ENCODE measurements at regions not wholly inside any gene's neighbourhood (a gene's known extent, or its start where the extent isn't known, plus 50 kb on each side); places are given as distances from the start of the nearest gene placed in this dataset.

DNA sequence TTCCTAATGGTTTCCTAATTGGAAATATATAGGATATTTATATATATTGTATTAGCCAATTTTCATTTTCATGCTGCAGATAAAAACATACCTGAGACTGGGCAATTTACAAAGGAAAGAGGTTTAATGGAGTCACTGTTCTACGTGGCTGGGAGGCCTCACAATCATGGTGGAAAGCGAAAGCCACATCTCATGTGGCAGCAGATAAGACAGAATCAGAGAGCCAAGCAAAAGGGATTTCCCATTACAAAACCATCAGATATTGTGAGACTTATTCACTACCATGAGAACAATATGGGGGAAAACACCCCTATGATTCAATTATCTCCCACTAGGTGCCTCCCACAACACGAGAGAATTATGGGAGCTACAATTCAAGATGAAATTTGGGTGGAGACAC lies 242.5 kb upstream of the NETO1 start:
- TF ChIP-seq, protein P1, sequence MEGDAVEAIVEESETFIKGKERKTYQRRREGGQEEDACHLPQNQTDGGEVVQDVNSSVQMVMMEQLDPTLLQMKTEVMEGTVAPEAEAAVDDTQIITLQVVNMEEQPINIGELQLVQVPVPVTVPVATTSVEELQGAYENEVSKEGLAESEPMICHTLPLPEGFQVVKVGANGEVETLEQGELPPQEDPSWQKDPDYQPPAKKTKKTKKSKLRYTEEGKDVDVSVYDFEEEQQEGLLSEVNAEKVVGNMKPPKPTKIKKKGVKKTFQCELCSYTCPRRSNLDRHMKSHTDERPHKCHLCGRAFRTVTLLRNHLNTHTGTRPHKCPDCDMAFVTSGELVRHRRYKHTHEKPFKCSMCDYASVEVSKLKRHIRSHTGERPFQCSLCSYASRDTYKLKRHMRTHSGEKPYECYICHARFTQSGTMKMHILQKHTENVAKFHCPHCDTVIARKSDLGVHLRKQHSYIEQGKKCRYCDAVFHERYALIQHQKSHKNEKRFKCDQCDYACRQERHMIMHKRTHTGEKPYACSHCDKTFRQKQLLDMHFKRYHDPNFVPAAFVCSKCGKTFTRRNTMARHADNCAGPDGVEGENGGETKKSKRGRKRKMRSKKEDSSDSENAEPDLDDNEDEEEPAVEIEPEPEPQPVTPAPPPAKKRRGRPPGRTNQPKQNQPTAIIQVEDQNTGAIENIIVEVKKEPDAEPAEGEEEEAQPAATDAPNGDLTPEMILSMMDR (IDR thresholded peaks at IDR 0.05) = no peak
- TF ChIP-seq ZFX (IDR thresholded peaks at IDR 0.05; ENCODE audit: borderline replicate concordance) = no peak

All from 22Rv1 (cell line).